ENCODE measurements at regions not wholly inside any gene's neighbourhood (a gene's known extent, or its start where the extent isn't known, plus 50 kb on each side); places are given as distances from the start of the nearest gene placed in this dataset.
"Not testable (repeated sequence)": the region's sequence is repeated elsewhere in the genome, so short reads cannot be mapped to it uniquely, and the experiment has no call there.

DNA sequence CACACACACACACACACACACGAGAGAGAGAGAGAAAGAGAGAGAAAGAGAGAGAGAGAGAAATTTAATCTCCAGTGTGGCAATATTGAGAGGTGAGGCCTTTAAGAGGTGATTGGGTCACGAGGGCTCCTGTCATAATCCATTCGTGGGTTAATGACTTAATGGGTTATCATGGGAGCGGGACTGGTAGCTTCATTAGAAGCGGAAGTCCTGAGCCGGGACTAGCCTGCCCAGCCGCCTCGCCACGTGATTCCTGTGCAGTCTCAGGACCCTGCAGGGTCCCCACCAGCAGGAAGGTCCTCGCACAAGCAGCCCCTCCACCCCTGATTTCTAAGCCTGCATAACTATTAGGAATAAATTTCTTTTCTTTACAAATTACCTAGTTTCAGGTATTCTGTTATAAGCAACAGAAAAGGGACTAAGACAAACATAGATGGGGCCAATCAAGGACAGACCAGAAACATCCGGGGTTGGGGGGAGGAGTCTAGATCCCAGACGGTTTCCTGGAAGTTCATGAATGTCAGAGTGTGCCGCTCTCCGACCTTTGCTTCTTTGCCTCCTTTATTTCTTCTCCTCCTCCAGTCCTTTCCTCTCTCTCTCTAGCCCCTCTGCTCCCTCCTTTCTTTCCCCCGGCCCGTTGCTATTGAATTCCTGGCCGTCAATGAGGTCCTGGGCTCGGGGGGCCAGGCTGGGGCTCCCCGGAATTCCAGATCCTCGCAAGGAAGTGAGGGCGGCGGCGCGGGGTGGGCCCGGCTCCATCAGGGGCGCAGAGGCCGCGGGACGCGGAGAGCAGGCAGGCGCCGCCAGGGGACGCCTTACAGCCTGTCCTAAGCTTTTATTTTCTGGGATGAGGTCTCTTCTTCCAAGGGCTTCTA, 146.8 kb downstream of the CYP26A1 start:
- no peak for DNase-seq (ENCODE audit: low spot score in 2 of 2)
- no peak overlapping the region for H3K27ac Mint-ChIP-seq
- H3K4me3 Mint-ChIP-seq: no peak overlapping the region
- no peaks in the 10 kb centered on the region for H3K4me1 Mint-ChIP-seq
- peaks cover 3% of the 10 kb centered on the region for H3K9me3 Mint-ChIP-seq
- peaks cover 9% of the 10 kb centered on the region for H3K27me3 Mint-ChIP-seq
- ATAC-seq (ENCODE audit: low read depth): no peak
- H3K36me3 Mint-ChIP-seq: no peaks in the 10 kb centered on the region

DNA sequence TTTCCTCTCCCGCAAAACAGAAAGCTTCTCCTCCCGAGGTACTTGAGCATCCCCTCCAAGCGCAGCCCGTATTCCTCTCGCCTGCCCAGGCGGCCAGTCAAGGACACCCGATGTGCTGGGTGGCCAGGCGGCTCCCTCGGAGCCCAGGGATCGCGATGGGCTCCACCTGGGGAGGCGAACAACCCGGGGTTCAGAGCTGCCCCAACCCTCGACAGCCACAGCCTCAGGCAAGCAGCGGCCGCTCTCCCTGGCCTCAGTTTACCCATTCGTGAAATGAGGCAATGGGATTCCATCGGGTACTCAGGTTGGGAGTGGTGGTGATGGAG, 147.4 kb downstream of the CYP26A1 start:
- ATAC-seq (ENCODE audit: low read depth): no peak
- Mint-ChIP-seq H3K27ac (no peak overlapping the region), H3K4me1 (no peaks in the 10 kb centered on the region), H3K9me3 (peaks cover 3% of the 10 kb centered on the region), H3K4me3 (no peak overlapping the region), H3K36me3 (no peaks in the 10 kb centered on the region), H3K27me3 (peaks cover 9% of the 10 kb centered on the region)
- DNase-seq (ENCODE audit: low spot score in 2 of 2): no peak

DNA sequence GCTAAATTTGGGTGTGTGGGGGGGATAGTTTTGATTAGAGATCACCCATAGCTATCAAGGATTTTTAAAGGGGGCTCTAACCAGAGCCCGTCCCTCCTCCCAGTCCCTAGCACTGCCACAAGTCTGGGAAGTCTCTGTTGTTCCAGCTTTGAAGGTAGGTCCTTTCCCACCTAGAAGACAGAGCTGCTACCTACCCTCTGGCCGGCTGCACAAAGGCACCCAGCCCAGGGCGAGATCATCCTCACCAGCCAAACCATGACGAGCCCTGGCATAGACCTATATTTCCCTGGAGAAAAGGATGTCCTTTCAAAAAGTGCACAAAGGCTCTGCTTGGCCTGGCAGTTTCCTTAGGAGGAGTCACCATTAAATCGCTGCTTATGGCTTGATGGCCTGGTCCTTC, 147.8 kb downstream of the CYP26A1 start:
- H3K27ac Mint-ChIP-seq: no peak overlapping the region
- ATAC-seq (ENCODE audit: low read depth) (no peak), DNase-seq (ENCODE audit: low spot score in 2 of 2) (no peak)
- no peaks in the 10 kb centered on the region for H3K36me3 Mint-ChIP-seq
- peaks cover 3% of the 10 kb centered on the region for H3K9me3 Mint-ChIP-seq
- no peak overlapping the region for H3K4me3 Mint-ChIP-seq
- no peaks in the 10 kb centered on the region for H3K4me1 Mint-ChIP-seq
- H3K27me3 Mint-ChIP-seq: peaks cover 9% of the 10 kb centered on the region

GRCh38 chr10:93222211-93222754, 148.6 kb downstream of the CYP26A1 start:
- DNase-seq (ENCODE audit: low spot score in 2 of 2): no peak
- no peak for ATAC-seq (ENCODE audit: low read depth)
- H3K9me3 Mint-ChIP-seq: peaks cover 3% of the 10 kb centered on the region
- no peaks in the 10 kb centered on the region for H3K4me1 Mint-ChIP-seq
- H3K27ac Mint-ChIP-seq: no peak overlapping the region
- H3K27me3 Mint-ChIP-seq: peaks cover 9% of the 10 kb centered on the region
- no peak overlapping the region for H3K4me3 Mint-ChIP-seq
- H3K36me3 Mint-ChIP-seq: no peaks in the 10 kb centered on the region

DNA sequence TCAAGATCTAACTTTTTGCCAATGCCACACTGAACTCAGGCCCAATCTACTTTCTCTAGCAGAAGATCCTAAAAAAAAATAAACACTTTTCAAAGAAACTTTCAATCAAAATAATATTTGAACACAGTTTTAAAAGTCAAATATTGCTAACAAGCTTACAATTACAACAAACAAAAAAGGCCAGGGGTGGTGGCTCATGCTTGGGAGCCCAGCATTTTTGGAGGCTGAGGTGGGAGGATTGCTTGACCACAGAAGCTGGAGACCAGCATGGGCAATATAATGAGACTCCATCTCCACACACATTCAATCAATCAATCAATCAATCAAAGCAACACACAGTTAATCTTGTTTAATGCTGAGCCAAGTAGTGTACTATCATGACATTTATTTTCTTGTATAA, 149.2 kb downstream of the CYP26A1 start:
- H3K4me1 Mint-ChIP-seq: no peaks in the 10 kb centered on the region
- no peak for ATAC-seq (ENCODE audit: low read depth)
- H3K4me3 Mint-ChIP-seq: no peak overlapping the region
- H3K9me3 Mint-ChIP-seq: peaks cover 3% of the 10 kb centered on the region
- no peak for DNase-seq (ENCODE audit: low spot score in 2 of 2)
- H3K27ac Mint-ChIP-seq: no peak overlapping the region
- peaks cover 9% of the 10 kb centered on the region for H3K27me3 Mint-ChIP-seq
- H3K36me3 Mint-ChIP-seq: no peaks in the 10 kb centered on the region

DNA sequence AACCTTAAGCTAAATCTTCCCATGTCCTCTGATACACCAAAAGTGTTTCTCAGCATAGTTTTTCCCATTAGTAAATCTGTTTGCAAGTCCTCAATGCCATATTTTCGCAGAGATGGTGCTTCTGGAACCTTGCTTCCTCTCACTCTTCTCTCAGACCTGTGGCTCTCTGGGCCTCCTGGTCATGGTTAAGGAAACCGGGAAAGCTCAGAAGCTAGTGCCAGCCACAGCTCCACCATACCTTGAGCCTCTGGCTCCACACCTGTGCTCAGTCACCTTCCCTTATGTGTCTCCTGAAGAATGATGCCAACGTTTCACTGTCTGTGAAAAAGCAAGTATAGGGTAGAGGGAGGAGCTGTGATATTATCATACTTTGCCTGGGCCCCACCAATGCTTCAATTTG, 149.6 kb downstream of the CYP26A1 start:
- ATAC-seq (ENCODE audit: low read depth): no peak
- peaks cover 9% of the 10 kb centered on the region for H3K27me3 Mint-ChIP-seq

GRCh38 chr10:93224005-93224779, 150.5 kb downstream of the CYP26A1 start:
- Mint-ChIP-seq H3K9me3 (peaks cover 3% of the 10 kb centered on the region), H3K27ac (no peak overlapping the region), H3K36me3 (no peaks in the 10 kb centered on the region), H3K4me1 (no peaks in the 10 kb centered on the region), H3K27me3 (peaks cover 7% of the 10 kb centered on the region), H3K4me3 (no peak overlapping the region)
- ATAC-seq (ENCODE audit: low read depth): no peak
- no peak for DNase-seq (ENCODE audit: low spot score in 2 of 2)

More for the DNA sequence above, 149.6 kb downstream of the CYP26A1 start:
- no peak for DNase-seq (ENCODE audit: low spot score in 2 of 2)
- no peak overlapping the region for H3K4me3 Mint-ChIP-seq
- no peak overlapping the region for H3K27ac Mint-ChIP-seq
- peaks cover 3% of the 10 kb centered on the region for H3K9me3 Mint-ChIP-seq
- H3K36me3 Mint-ChIP-seq: no peaks in the 10 kb centered on the region
- no peaks in the 10 kb centered on the region for H3K4me1 Mint-ChIP-seq

GRCh38 chr10:93225938-93226337, 152.2 kb downstream of the CYP26A1 start:
- DNase-seq (ENCODE audit: low spot score in 2 of 2) (no peak), ATAC-seq (ENCODE audit: low read depth) (no peak)
- Mint-ChIP-seq H3K27me3 (peaks cover 4% of the 10 kb centered on the region), H3K27ac (no peak overlapping the region), H3K36me3 (no peaks in the 10 kb centered on the region), H3K9me3 (peaks cover 3% of the 10 kb centered on the region), H3K4me1 (no peaks in the 10 kb centered on the region), H3K4me3 (no peak overlapping the region)

DNA sequence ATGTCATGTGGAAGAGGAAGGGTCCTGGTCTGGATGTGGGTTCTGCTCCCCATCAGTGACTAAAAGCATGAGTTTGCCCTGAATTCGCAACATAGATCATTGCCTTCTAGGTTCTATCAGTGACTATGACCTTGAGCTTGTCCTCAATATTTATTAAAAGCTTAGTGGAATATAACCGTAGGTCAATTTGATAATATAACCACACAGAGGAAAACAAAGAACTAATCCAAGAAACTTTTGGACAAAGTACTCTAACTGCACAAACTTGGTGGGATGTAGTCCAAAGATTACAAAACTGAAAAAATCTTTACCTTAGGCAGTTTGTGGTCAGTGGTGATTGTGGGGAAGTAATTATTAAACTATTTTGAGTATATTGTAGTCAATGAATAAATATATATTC, 152.9 kb downstream of the CYP26A1 start:
- Mint-ChIP-seq H3K27me3 (peaks cover 4% of the 10 kb centered on the region), H3K36me3 (no peaks in the 10 kb centered on the region), H3K27ac (no peak overlapping the region), H3K4me1 (no peaks in the 10 kb centered on the region), H3K4me3 (no peak overlapping the region), H3K9me3 (peaks cover 3% of the 10 kb centered on the region)
- no peak for DNase-seq (ENCODE audit: low spot score in 2 of 2)
- ATAC-seq (ENCODE audit: low read depth): no peak

DNA sequence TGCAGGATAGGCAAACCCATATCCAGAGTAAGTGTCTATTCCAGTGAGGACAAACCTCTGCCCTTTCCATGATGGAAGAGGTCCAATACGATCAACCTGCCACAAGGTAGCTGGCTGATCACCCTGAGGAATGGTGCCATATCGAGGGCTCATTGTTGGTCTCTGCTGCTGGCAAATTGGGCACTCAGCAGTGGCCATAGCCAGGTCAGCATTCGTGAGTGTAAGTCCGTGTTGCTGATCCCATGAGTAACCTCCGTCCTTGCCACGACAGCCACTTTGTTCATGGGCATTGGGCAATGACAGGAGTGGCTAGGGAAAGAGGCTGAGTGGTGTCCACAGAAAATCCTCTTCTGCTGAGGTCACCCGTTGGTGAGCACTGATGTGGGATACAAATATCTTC, 156.9 kb downstream of the CYP26A1 start:
- not testable (repeated sequence) for DNase-seq (ENCODE audit: low spot score in 2 of 2); H3K27ac Mint-ChIP-seq; H3K4me1 Mint-ChIP-seq; H3K27me3 Mint-ChIP-seq; ATAC-seq (ENCODE audit: low read depth); H3K9me3 Mint-ChIP-seq; H3K4me3 Mint-ChIP-seq; H3K36me3 Mint-ChIP-seq

- not testable (repeated sequence) for ATAC-seq (ENCODE audit: low read depth); H3K4me1 Mint-ChIP-seq; DNase-seq (ENCODE audit: low spot score in 2 of 2); H3K27me3 Mint-ChIP-seq; H3K9me3 Mint-ChIP-seq; H3K27ac Mint-ChIP-seq; H3K36me3 Mint-ChIP-seq; H3K4me3 Mint-ChIP-seq
Observed at GRCh38 chr10:93232159-93232558, 158.5 kb downstream of the CYP26A1 start.

GRCh38 chr10:93234940-93235339, 161.2 kb downstream of the CYP26A1 start:
- not testable (repeated sequence) for H3K9me3 Mint-ChIP-seq; H3K27ac Mint-ChIP-seq; H3K4me3 Mint-ChIP-seq; H3K4me1 Mint-ChIP-seq; ATAC-seq (ENCODE audit: low read depth); DNase-seq (ENCODE audit: low spot score in 2 of 2); H3K36me3 Mint-ChIP-seq; H3K27me3 Mint-ChIP-seq

- no peak overlapping the region for H3K27ac Mint-ChIP-seq
- H3K9me3 Mint-ChIP-seq: no peaks in the 10 kb centered on the region
- H3K36me3 Mint-ChIP-seq: no peaks in the 10 kb centered on the region
- DNase-seq (ENCODE audit: low spot score in 2 of 2) (no peak), ATAC-seq (ENCODE audit: low read depth) (no peak)
- no peak overlapping the region for H3K4me3 Mint-ChIP-seq
- H3K27me3 Mint-ChIP-seq: peaks cover 7% of the 10 kb centered on the region
- H3K4me1 Mint-ChIP-seq: peaks cover 3% of the 10 kb centered on the region
Observed at GRCh38 chr10:93235686-93236085, 162.0 kb downstream of the CYP26A1 start.

- ATAC-seq (ENCODE audit: low read depth): no peak
- no peaks in the 10 kb centered on the region for H3K9me3 Mint-ChIP-seq
- no peaks in the 10 kb centered on the region for H3K36me3 Mint-ChIP-seq
- H3K4me3 Mint-ChIP-seq: no peak overlapping the region
- no peak overlapping the region for H3K27ac Mint-ChIP-seq
- peaks cover 7% of the 10 kb centered on the region for H3K27me3 Mint-ChIP-seq
- peaks cover 3% of the 10 kb centered on the region for H3K4me1 Mint-ChIP-seq
- no peak for DNase-seq (ENCODE audit: low spot score in 2 of 2)
Observed at GRCh38 chr10:93236393-93237040, 162.8 kb downstream of the CYP26A1 start.

All from memory B cell (primary cell).